Peyer's patch (tissue), 4 donors: ENCODE measurements at regions not wholly inside any gene's neighbourhood (a gene's known extent, or its start where the extent isn't known, plus 50 kb on each side); places are given as distances from the start of the nearest gene placed in this dataset.

Source experiments
- DNase-seq, 3 donors: peaks; one replicate each; pipeline ENCODE4 v3.0.0-alpha.2; 2017 to 2019
- H3K27ac ChIP-seq, 4 donors: fragments of 200-600 bp; sonication (generic); one replicate each; pipeline ENCODE4 v1.5.1; 2016 to 2019
- H3K27me3 ChIP-seq, 2 donors: fragments of 200-600 bp; sonication (generic); one replicate each; pipeline ENCODE4 v1.5.1; 2019
- H3K36me3 ChIP-seq, 3 donors: fragments of 200-600 bp; sonication (generic); one replicate each; pipeline ENCODE4 v1.5.1; 2016 to 2019
- H3K4me1 ChIP-seq, 4 donors: fragments of 200-600 bp; sonication (generic); one replicate each; pipeline ENCODE4 v1.5.1; 2016 to 2019
- H3K4me3 ChIP-seq, 4 donors: fragments of 200-600 bp; sonication (generic); 1 replicate in 3 of 4; 2 replicates in 1 of 4; pipeline ENCODE4 v1.5.1; 2016 to 2019; ENCODE audit warnings: mild to moderate bottlenecking in 1 of 4
- H3K9me3 ChIP-seq, 4 donors: fragments of 200-600 bp; sonication (generic); one replicate each; pipeline ENCODE4 v1.5.1; 2016 to 2019; ENCODE audit warnings: mild to moderate bottlenecking in 1 of 4
- CTCF ChIP-seq, 6 experiments: fragments of 450-650 bp in 4 of 6; fragments of 200-600 bp in 2 of 6; sonication (generic) in 1 of 6; IDR thresholded peaks; one replicate each; pipeline ENCODE4 v1.5.1; 2017 to 2019; ENCODE audit warnings: antibody characterized with exemption in 6 of 6, mild to moderate bottlenecking in 3 of 6, moderate library complexity in 1 of 6
- POLR2A ChIP-seq, 2 donors: fragments of 450-650 bp; IDR thresholded peaks; one replicate each; pipeline ENCODE4 v1.5.1; 2017; ENCODE audit warnings: antibody characterized with exemption in 2 of 2, mild to moderate bottlenecking in 2 of 2, moderate library complexity in 2 of 2

DNA sequence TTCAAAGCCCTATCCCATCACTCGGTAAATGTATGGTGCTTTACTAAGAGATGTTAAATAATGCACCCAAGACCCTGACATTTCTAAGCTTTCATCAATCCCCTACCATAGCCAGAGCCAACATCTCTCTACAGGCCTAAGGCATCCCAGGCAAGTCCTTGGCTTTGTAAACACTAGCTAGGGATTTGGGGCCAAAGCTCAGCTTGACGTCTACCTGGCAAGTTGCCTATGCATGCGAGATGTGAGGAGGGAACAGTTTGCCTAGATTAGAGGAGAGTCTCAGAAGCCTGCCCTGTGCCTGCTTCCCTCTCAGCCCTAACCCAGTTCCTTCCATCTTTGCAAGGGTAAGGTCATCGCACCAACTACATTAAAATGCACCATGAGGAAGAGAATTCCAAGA, 221.5 kb upstream of the NCKAP5 start:
- H3K27me3 ChIP-seq, result no peaks in the 10 kb centered on the region
- peaks cover 0 to 3% (median 0%) of the 10 kb centered on the region in 4 donors for H3K9me3 ChIP-seq
- no peak for TF ChIP-seq POLR2A (IDR thresholded peaks at IDR 0.05)
- TF ChIP-seq CTCF (IDR thresholded peaks at IDR 0.05), result no peak
- H3K36me3 ChIP-seq, result no peaks in the 10 kb centered on the region
- no peak overlapping the region for H3K4me3 ChIP-seq
- no peak overlapping the region for H3K27ac ChIP-seq
- DNase-seq, result no peak
- no peaks in the 10 kb centered on the region for H3K4me1 ChIP-seq

DNA sequence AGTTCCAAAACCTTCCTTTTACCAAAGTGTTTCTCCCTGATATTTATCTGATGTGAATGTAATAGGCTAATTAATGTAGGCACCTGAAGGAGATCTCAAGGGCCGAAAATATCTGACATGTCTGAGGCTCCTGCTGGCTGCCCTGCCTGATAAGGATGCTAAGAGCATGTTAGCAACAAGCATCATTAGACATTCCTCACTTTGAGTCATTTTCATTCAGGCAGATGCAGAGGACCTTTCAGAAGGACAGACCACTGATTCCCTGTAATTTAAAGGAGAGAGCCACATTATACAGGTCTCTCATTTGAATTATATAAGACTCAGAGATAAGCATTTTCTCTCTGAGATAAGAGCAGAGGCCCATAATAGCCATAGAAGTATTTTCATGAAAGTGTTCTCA, 222.4 kb upstream of the NCKAP5 start:
- DNase-seq, result no peak
- Histone ChIP-seq H3K27ac (no peak overlapping the region), H3K4me3 (no peak overlapping the region), H3K9me3 (peaks cover 0 to 3% (median 0%) of the 10 kb centered on the region in 4 donors), H3K4me1 (no peaks in the 10 kb centered on the region), H3K27me3 (no peaks in the 10 kb centered on the region), H3K36me3 (no peaks in the 10 kb centered on the region)
- TF ChIP-seq CTCF (IDR thresholded peaks at IDR 0.05) (no peak), POLR2A (IDR thresholded peaks at IDR 0.05) (no peak)

- H3K27me3 ChIP-seq, result no peaks in the 10 kb centered on the region
- no peak overlapping the region for H3K4me3 ChIP-seq
- no peak overlapping the region for H3K27ac ChIP-seq
- no peak for TF ChIP-seq CTCF (IDR thresholded peaks at IDR 0.05)
- TF ChIP-seq POLR2A (IDR thresholded peaks at IDR 0.05), result no peak
- DNase-seq, result no peak
- no peaks in the 10 kb centered on the region for H3K4me1 ChIP-seq
- H3K36me3 ChIP-seq, result no peaks in the 10 kb centered on the region
- peaks cover 0 to 3% (median 0%) of the 10 kb centered on the region in 4 donors for H3K9me3 ChIP-seq
These were observed 222.9 kb upstream of the NCKAP5 start for GRCh38 chr2:133791191-133791590.

- Histone ChIP-seq H3K9me3 (peaks cover 0 to 3% (median 0%) of the 10 kb centered on the region in 4 donors), H3K4me1 (no peaks in the 10 kb centered on the region), H3K27ac (no peak overlapping the region), H3K27me3 (no peaks in the 10 kb centered on the region), H3K36me3 (no peaks in the 10 kb centered on the region), H3K4me3 (no peak overlapping the region)
- no peak for DNase-seq
- TF ChIP-seq CTCF (IDR thresholded peaks at IDR 0.05) (no peak), POLR2A (IDR thresholded peaks at IDR 0.05) (no peak)
These were observed 224.0 kb upstream of the NCKAP5 start for GRCh38 chr2:133792223-133792622.

- TF ChIP-seq POLR2A (IDR thresholded peaks at IDR 0.05) (no peak), CTCF (IDR thresholded peaks at IDR 0.05) (no peak)
- H3K36me3 ChIP-seq, result no peaks in the 10 kb centered on the region
- no peak for DNase-seq
- no peak overlapping the region for H3K27ac ChIP-seq
- H3K27me3 ChIP-seq, result no peaks in the 10 kb centered on the region
- peaks cover 0 to 3% (median 0%) of the 10 kb centered on the region in 4 donors for H3K9me3 ChIP-seq
- no peak overlapping the region for H3K4me3 ChIP-seq
- no peaks in the 10 kb centered on the region for H3K4me1 ChIP-seq
These were observed 225.9 kb upstream of the NCKAP5 start for GRCh38 chr2:133794114-133794513.

- Histone ChIP-seq H3K36me3 (no peaks in the 10 kb centered on the region), H3K27me3 (no peaks in the 10 kb centered on the region), H3K4me3 (no peak overlapping the region), H3K9me3 (no peaks in the 10 kb centered on the region), H3K27ac (no peak overlapping the region), H3K4me1 (no peaks in the 10 kb centered on the region)
- no peak for DNase-seq
- TF ChIP-seq CTCF (IDR thresholded peaks at IDR 0.05) (no peak), POLR2A (IDR thresholded peaks at IDR 0.05) (no peak)
These were observed 233.7 kb upstream of the NCKAP5 start for GRCh38 chr2:133801946-133802345.
